ENCODE measurements at regions not wholly inside any gene's neighbourhood (a gene's known extent, or its start where the extent isn't known, plus 50 kb on each side); places are given as distances from the start of the nearest gene placed in this dataset.

- DNase-seq = no peak
These were observed 278.2 kb downstream of the SNX13 start for GRCh38 chr7:17661982-17662585.

GRCh38 chr7:17663061-17663675 is 277.1 kb downstream of the SNX13 start:
- DNase-seq = no peak

- DNase-seq = no peak
These were observed 275.3 kb downstream of the SNX13 start for GRCh38 chr7:17665029-17665428.

- no peak for DNase-seq
These were observed 272.2 kb downstream of the SNX13 start for GRCh38 chr7:17668122-17668521.

GRCh38 chr7:17669204-17669603 is 271.1 kb downstream of the SNX13 start:
- DNase-seq = no peak

GRCh38 chr7:17671956-17672355 is 268.3 kb downstream of the SNX13 start:
- no peak for DNase-seq

- no peak for DNase-seq
These were observed 267.5 kb downstream of the SNX13 start for GRCh38 chr7:17672783-17673182.

GRCh38 chr7:17674166-17674942 is 265.9 kb downstream of the SNX13 start:
- no peak for DNase-seq

GRCh38 chr7:17674943-17675608 is 265.2 kb downstream of the SNX13 start:
- DNase-seq = no peak

GRCh38 chr7:17677408-17677807 is 262.9 kb downstream of the SNX13 start:
- no peak for DNase-seq

- no peak for DNase-seq
These were observed 261.4 kb downstream of the SNX13 start for GRCh38 chr7:17678896-17679295.

GRCh38 chr7:17679458-17679857 is 260.8 kb downstream of the SNX13 start:
- DNase-seq = no peak

- DNase-seq = no peak
These were observed 260.3 kb downstream of the SNX13 start for GRCh38 chr7:17680026-17680425.

GRCh38 chr7:17680943-17681351 is 259.3 kb downstream of the SNX13 start:
- DNase-seq = no peak

GRCh38 chr7:17681965-17682364 is 258.3 kb downstream of the SNX13 start:
- DNase-seq = no peak

- no peak for DNase-seq
These were observed 257.7 kb downstream of the SNX13 start for GRCh38 chr7:17682586-17682985.

GRCh38 chr7:17685141-17685540 is 255.2 kb downstream of the SNX13 start:
- DNase-seq = no peak

- DNase-seq = no peak
These were observed 252.9 kb downstream of the SNX13 start for GRCh38 chr7:17687361-17687760.

GRCh38 chr7:17689361-17689902 is 250.9 kb downstream of the SNX13 start:
- DNase-seq = no peak

- peak; percentile 87 for DNase-seq
These were observed 250.3 kb downstream of the SNX13 start for GRCh38 chr7:17690030-17690429.

GRCh38 chr7:17696422-17696821 is 243.9 kb downstream of the SNX13 start:
- DNase-seq = no peak

- no peak for DNase-seq
These were observed 243.0 kb downstream of the SNX13 start for GRCh38 chr7:17697128-17697881.

GRCh38 chr7:17699696-17700095 is 240.6 kb downstream of the SNX13 start:
- DNase-seq = no peak
